Erythroblast (primary cell): ENCODE measurements at regions not wholly inside any gene's neighbourhood (a gene's known extent, or its start where the extent isn't known, plus 50 kb on each side); places are given as distances from the start of the nearest gene placed in this dataset.

Experiments
- GATA1 ChIP-seq: IDR thresholded peaks from 2 replicates; pipeline ENCODE4 v1.6.1; 2011; ENCODE audit warnings: low read depth, mild to moderate bottlenecking, control low read depth, low read length, moderate library complexity
- POLR2A ChIP-seq: IDR thresholded peaks from 2 replicates; pipeline ENCODE4 v1.6.1; 2011; ENCODE audit warnings: mild to moderate bottlenecking, low read length

- TF ChIP-seq POLR2A: no peak
- no peak for TF ChIP-seq GATA1
These were observed 59.9 kb upstream of the CDKN2AIP start for GRCh38 chr4:183384516-183384915.
